Transverse colon (tissue), 4 donors: ENCODE measurements at regions not wholly inside any gene's neighbourhood (a gene's known extent, or its start where the extent isn't known, plus 50 kb on each side); places are given as distances from the start of the nearest gene placed in this dataset.

ENCODE experiments used
- POLR2A ChIP-seq: fragments of 450-650 bp; IDR thresholded peaks from one replicate; pipeline ENCODE4 v1.6.1; 2016; ENCODE audit warnings: antibody characterized with exemption, mild to moderate bottlenecking, moderate library complexity
- POLR2AphosphoS5 ChIP-seq, 3 donors: sonication (generic); formaldehyde crosslinking; IDR thresholded peaks; one replicate each; pipeline ENCODE4 v1.6.1; 2016; ENCODE audit warnings: antibody characterized with exemption in 3 of 3
- TF ChIP-seq, protein P1 (sequence below), 5 experiments: fragments of 200-600 bp in 3 of 5; fragments of 450-650 bp in 2 of 5; sonication (generic) in 3 of 5; IDR thresholded peaks; 1 replicate in 2 of 5; 2 replicates in 3 of 5; pipeline ENCODE4 v1.5.1; 2016 to 2017; ENCODE audit warnings: antibody characterized with exemption in 5 of 5, inconsistent platforms in 3 of 5, mild to moderate bottlenecking in 2 of 5, moderate library complexity in 1 of 5

- TF ChIP-seq, protein P1, sequence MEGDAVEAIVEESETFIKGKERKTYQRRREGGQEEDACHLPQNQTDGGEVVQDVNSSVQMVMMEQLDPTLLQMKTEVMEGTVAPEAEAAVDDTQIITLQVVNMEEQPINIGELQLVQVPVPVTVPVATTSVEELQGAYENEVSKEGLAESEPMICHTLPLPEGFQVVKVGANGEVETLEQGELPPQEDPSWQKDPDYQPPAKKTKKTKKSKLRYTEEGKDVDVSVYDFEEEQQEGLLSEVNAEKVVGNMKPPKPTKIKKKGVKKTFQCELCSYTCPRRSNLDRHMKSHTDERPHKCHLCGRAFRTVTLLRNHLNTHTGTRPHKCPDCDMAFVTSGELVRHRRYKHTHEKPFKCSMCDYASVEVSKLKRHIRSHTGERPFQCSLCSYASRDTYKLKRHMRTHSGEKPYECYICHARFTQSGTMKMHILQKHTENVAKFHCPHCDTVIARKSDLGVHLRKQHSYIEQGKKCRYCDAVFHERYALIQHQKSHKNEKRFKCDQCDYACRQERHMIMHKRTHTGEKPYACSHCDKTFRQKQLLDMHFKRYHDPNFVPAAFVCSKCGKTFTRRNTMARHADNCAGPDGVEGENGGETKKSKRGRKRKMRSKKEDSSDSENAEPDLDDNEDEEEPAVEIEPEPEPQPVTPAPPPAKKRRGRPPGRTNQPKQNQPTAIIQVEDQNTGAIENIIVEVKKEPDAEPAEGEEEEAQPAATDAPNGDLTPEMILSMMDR (IDR thresholded peaks at IDR 0.05) = no peak
- TF ChIP-seq POLR2A = no peak
- TF ChIP-seq POLR2AphosphoS5 (IDR thresholded peaks at IDR 0.05) = no peak
These were observed 58.0 kb upstream of the ZNF804A start for GRCh38 chr2:184540246-184540789.
